ENCODE measurements at regions not wholly inside any gene's neighbourhood (a gene's known extent, or its start where the extent isn't known, plus 50 kb on each side); places are given as distances from the start of the nearest gene placed in this dataset.
A peak's percentile ranks its signal among the peaks of the same experiment; 100 is the strongest.
"Not testable (repeated sequence)": the region's sequence is repeated elsewhere in the genome, so short reads cannot be mapped to it uniquely, and the experiment has no call there.

DNA sequence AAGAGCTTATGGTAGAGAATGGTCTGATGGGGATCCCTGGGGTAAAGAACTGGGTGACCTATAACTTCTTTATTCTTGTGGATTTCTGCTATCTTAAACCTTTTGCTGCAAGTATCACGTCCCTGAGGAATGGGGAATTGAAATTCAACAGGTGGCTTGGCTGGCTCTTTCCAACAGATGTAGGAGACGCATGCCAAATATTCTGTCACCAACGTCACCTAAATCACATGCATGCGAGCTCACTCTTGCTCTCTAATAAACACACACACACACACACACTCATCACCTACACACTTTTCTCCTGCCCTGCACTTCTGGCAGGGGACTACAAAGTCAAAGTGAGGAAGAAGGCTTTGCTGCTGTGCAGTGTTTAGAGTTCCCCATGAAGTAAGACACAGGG, 145.8 kb upstream of the NECTIN3 start:
- DNase-seq (ENCODE audit: low read depth in 2 of 2) = no peak

DNA sequence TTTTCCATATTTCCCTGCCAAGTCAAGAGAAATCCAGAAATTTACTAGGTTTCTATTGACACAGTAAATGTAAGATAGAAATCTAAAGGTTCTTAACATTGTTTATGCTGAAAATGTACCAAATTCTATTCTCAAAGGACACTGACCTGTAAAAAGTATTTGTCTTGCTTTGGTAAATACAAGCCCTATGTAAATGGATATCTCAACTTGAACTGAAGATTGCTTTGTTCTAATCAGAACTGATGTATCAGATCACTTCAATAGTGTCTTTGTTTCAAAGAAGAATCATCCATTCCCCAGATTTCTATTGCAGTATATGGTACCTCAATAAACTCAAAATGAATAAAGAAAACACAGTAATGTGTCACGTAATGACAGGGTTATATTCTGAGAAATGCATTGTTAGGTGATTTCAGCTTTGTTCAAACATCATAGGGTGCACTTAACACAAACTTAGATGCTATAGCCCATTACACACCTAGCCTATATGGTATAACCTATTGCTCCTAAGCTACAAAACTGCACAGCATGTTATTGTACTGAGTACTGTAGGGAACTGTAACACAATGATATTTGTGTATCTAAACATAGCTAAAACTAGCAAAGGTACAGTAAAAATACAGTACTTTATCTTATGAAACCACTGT, 143.5 kb upstream of the NECTIN3 start:
- no peak for DNase-seq (ENCODE audit: low read depth in 2 of 2)

DNA sequence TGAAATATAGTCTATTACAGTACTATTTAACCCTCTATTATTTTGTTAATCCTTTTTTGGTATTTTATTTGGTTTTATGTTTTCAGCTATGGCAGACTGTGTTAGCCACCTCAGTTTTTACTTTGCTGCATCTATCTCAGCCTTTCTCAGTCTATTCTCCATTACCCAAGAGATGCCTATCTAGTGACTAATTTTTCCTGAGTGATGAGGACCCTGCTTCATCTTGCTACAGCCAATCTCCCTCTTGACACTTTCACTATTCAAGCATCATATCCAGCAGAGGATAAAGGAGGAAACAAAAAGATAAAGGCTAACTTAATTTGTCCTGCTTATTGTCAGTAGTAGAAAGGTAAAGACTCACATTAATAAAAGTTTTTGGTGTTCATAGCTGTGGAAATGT, 141.8 kb upstream of the NECTIN3 start:
- no peak for DNase-seq (ENCODE audit: low read depth in 2 of 2)

DNA sequence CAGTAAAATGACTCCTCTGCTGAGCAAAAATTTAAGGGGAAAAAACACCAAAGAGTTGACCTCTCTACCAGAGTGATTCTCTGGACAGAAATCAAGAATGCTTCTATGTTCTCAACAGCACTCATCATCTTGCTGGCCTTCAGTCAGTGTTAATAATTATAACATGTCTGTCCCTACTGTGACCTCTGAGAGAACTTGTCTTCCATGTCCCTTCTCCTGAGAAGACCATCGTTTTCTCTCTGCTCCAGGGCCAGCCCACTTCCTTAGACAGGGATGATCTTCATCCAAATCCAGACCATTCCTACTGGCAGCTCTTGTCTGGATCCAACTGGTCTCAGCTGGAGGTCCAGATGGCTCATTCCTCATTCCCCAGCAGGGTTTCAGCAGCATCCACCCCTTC, 139.0 kb upstream of the NECTIN3 start:
- DNase-seq (ENCODE audit: low read depth in 2 of 2) = no peak

DNA sequence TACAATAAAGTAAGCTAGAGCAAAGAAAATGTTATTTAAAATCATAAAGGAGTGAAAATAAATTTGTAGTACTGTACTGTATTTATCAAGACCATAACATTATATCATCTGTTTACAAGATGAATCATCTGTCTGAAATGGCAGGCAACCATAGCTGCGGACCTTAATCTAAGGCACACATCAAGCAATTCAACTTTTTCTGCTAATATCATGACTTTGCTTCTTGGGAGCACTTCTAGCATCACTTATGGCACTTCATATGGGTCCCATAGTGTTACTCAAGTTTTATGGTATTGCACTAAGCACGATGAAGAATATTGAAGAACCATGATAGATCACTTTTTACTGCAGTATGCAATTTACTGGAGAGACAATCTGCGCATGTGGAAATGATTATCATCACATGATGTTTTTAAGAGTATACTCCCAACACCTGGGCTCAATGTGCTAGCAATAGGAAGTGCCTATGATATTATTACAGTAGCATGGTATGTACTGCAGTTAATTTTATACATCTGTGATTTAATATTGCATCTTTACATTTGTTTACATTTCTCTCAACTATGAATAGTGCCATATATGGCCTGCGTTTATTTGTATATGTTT, 137.7 kb upstream of the NECTIN3 start:
- no peak for DNase-seq (ENCODE audit: low read depth in 2 of 2)

DNA sequence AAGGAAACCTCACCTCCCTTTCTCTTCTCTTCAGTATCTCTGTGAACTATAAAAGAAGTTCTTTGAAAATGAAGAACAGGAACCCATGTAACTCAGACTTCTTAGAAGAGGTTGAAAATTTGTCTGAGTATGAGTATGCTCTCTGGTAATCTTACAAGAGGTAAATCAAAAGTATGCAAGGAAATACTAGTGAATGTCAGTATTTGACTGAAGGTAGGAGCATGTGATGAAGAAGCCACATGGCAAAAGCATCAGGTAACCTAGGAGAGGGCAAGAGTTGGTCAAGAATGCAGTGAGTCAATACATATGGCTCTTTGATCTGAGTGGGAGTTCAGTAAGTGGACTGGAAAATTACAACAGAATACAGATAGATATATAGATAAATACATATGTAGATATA, 133.0 kb upstream of the NECTIN3 start:
- no peak for DNase-seq (ENCODE audit: low read depth in 2 of 2)

DNA sequence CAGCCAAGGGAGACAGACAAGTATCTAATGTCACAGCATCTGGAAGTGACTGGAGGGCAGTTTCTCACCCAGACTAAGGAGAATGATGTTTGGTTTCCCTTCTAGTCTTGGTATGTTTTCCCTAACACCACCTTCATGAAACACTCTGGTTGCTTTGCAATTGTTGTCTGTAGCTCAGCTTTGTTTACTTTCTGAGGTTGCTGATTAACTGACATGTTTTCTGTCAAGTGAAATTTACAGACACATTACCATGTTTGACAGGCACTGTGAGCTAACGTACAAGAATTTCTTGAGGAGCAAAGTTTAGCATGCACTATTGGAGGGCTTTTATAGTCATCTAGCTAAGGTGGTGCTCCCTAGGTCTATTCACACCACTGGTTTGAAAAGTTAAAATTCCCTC, 131.6 kb upstream of the NECTIN3 start:
- DNase-seq (ENCODE audit: low read depth in 2 of 2) = no peak

DNA sequence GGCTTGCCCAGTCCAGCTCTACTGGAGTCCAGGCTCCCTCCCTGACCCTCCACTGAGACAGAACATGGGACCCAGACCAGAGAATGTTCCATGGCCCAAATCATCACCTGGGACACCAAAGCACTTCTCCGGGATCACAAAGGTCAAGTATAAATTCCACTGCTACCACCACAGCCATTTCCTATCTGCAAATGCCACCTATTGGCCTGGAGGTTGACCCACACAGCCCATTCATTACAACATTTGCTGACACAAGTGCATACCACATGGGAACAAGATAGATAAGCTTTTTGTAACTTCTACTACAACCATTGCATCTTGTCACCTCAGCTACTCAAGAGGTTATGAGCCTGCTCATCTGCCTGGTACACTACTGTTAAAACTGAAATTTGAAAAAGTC, 126.8 kb upstream of the NECTIN3 start:
- no peak for DNase-seq (ENCODE audit: low read depth in 2 of 2)

DNA sequence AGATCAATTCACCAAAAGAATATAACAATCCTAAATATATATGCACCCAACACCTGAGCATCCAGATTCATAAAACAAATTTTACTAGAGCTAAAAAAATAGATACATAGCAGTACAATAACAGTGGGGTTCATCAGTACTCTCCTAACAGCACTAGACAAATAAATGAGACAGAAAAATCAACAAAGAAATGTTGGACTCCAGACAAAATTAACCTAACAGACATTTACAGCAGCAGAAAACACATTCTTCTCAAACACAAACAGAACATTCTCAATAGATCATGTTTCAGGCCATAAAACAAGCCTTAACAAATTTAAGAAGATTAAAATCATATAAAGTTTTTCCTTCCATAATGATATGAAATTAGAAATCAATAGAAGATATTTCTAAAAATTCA, 124.8 kb upstream of the NECTIN3 start:
- DNase-seq (ENCODE audit: low read depth in 2 of 2) = no peak

DNA sequence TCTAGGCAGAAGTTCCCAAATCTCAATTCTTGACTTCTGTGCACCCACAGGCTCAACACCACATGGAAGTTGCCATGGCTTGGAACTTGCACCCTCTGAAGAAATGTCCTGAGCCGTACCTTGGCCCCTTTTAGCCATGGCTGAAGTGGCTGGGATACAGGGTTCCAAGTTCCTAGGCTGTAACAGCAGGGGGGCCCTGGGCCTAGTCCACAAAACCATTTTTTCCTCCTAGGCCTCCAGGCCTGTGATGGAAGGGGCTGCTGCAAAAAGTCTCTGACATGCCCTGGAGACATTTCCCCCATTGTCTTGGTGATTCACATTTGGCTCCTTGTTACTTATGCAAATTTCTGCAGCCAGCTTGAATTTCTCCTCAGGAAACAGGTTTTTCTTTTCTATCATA, 122.4 kb upstream of the NECTIN3 start:
- DNase-seq (ENCODE audit: low read depth in 2 of 2) = not testable (repeated sequence)

DNA sequence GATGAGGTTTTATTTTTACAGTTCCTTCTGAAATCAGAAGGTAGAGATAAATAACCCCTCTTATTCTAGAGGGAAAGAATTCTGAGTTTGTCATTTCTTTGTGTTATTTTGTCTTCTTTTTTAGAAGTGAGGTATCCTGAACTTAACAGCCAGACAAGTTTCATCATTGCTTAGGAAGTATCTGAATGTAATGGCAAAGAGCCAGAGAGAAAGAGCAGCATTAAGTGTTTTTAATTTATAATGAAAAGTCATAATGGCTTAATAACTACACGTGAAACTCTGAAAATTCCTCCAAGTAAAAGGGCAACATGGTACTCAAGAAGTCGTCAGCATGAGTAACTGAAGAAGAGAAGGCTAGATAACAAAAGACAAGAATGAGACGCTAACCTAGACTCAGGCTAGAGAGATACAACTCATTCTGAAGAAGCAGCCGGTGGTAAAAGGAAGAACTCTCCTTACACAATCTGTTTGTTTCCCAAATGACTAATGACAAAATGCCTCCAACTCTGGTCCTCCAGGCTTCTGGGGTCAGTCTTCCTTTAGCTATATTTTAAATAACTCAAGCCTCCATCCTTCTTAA, 116.2 kb upstream of the NECTIN3 start:
- peak in 1 of 2 donors; percentile 2 for DNase-seq (ENCODE audit: low read depth in 2 of 2)

DNA sequence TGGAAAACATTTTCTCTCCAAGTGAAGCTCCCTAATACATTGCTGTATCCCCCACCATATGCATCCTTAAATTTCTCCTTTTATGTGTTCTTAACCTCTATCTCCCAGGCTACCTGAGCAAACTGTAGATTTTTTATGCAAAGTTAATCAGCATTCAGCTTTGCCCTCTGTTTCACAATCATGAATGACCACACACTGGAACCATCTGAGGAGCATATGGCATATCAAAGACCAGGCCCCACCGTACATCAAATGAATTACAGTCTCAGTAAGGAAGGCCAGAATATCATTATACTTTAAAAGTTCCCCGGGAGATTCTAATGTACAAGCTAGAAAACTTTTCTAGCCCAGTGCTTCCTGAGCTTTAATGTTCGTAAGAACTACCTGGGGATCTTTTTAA, 115.5 kb upstream of the NECTIN3 start:
- DNase-seq (ENCODE audit: low read depth in 2 of 2) = no peak

DNA sequence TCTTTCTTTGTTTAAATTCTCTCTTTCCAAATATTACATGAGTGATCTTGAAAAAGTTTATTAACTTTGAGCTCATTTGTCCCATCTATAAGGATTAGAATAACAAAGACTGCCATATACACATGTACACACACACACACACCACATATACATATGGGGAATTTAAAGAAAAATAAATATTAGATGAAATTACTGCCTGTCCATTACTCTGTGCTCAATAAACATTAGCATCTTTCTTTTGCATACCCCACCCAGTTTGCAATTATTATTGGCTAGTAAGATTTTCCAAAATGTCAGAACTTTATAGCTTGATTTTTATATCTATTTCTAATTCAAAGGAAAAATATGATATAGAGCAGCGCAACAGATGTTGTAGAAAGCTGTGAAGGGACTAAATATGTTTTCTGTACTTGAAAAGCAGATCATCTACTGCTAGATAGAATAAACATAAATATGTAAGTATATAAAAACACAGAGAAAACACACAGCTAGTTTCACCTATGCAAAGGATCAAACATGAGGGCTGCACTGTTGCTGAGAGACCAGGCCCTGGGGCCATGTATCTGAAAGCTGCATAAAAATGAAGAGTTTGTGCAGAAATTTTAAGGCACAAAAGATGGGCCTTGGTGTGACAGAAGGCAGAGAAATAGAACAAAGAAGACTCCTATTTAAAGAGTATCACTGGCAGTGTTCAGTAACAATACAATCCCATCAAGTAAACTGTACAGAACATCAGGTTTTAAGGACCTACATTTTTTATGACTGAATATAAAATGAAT, 114.2 kb upstream of the NECTIN3 start:
- no peak for DNase-seq (ENCODE audit: low read depth in 2 of 2)

DNA sequence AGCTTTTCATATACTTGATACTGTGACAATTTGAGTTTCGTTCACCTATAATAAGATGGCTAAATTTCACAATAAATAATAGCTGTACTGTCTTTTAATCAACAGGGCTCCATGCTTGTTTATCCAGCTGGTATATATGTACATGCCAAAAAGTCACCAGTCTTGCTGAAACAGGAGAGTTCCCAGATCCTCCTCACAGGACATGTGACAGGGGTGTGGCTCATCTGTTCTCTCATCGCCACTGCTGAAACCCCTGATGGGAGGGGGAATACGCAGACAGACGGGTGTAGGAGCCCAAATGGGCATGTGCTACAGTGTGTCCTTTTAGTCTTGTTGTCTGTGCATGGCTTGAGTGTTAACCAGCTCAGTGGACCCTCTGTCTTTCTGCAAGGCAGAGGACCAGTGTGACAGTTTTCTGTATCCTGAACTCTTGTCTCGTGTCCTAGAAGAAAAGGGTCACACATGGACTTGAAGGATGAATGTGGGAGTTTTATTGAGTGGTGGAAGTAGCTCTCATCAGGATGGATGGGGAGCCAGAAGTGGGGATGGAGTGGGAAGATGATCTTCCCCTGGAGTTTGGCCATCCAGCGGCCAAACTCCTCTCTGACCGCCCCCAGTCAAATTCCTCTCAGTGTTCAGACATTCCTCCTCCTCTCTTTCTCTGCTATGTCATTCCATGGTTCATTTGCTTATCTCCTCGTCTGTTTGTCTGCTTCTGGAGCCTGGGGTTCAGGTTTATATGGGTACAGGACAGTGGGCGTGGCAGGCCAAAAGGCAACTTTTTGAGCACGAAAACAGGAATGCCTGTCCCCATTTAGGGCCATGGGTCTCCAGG, 113.1 kb upstream of the NECTIN3 start:
- DNase-seq (ENCODE audit: low read depth in 2 of 2) = no peak

DNA sequence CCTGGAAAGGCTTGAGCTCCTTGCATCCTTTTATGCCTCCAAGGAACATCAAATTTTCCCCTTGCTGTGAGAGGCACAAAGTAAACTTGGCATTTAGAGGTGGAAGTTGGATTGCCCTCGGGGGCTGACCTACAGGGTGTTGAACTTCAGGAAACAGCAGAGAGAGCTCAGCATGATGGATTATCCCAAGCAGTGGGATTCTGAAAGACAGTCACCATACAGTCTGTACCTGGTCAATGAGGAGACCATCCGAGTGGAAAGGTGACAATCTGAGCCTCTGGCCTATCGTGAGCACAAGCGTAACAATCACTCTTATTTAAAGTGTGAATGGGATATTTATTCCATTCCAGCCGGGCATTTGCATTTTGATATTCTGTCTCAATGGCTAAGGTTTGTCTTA, 105.6 kb upstream of the NECTIN3 start:
- DNase-seq (ENCODE audit: low read depth in 2 of 2) = no peak

DNA sequence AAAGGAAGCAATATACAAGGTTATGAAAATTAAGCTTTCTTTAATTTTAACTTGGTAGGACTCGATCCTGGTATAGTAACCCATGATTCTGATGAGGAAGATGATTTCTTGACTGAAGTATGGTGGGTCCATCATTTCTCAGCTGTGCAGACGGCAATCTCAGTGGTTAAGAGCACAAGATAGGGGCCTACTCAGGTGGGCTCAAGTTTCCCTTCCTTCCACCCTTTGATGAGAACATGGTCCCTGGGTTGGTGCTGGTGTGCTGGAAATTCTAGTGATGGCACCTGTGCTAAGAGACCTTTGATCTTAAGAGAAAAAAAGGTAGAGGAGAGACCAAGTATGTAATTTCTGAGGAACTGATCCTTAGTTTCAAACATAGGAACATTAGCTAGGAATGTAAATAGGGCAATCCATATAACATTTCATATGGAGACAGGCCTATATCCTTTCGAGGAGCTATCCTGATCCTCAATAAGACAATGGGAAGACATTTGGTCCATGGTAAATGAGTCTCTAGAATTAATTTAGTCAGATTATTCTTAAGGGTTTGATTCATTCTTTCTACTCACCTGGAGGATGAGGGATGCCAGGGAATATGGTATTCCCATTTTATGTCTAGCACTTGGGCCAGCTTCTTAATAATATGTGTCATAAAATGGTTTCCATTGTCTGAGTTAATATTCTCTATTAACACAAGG, 104.5 kb upstream of the NECTIN3 start:
- DNase-seq (ENCODE audit: low read depth in 2 of 2) = no peak

DNA sequence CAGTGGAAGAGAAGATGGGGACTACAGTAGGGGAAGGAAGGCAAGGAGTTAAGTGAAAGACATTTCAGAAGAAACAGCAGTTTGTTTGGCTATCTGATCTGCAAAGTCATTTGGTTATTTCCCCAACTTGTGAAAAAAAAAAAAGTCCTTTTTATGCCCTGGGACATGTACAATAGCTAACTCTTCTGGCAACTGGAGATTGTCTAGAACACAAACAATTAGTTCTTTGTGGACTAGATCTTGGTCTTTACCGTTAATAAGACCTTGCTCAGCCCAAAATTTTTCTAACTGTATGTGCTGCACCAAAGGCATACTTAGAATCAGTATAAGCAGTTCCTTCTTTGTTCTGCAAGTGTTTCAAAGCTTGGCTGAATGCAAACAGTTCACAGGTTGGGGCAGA, 103.5 kb upstream of the NECTIN3 start:
- DNase-seq (ENCODE audit: low read depth in 2 of 2) = no peak

DNA sequence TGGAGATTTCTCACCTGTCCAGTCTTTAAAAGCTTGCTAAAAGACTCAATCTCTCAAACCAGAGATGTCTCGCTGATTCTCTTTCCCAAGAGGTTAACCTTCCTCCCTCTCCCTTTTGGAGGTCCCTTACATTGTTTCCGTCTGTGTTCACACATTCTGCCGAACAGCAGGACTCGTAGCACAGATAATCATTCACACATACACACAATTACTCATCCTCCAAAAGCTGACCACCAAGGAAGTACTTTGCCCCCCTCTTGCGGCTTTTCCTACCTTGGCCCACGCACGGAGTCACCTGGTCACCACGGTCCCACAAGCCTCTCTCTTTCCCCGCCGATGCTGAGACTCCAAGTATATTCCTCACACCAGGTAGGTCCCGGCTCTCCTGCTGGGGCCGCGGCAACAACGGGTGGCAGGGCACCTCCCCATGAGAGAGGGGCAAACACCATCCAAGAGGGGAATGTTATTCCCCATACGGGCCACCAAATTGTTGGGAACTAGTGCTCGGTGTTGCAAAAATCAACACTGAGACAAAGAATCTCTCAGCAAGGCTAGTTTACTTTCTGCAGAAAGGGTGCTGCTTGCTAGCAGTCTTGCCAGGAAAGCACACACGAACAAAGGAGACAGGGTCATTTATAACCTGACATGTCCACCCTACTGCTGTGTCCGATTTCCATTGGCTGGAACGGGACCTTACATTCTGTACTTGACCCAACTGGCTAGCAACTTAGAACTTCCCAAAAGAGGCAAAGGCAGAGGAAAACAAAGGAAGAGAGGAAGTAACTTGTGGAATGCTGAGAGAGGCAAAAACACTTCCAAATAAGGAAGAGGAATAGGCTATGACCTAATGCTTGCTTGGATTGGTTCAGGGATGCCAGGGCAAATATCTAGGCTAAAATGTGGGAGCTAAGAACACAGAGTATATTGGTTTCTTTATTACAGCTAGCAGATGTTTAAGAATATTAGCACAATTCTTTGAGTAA, 102.1 kb upstream of the NECTIN3 start:
- DNase-seq (ENCODE audit: low read depth in 2 of 2) = no peak

DNA sequence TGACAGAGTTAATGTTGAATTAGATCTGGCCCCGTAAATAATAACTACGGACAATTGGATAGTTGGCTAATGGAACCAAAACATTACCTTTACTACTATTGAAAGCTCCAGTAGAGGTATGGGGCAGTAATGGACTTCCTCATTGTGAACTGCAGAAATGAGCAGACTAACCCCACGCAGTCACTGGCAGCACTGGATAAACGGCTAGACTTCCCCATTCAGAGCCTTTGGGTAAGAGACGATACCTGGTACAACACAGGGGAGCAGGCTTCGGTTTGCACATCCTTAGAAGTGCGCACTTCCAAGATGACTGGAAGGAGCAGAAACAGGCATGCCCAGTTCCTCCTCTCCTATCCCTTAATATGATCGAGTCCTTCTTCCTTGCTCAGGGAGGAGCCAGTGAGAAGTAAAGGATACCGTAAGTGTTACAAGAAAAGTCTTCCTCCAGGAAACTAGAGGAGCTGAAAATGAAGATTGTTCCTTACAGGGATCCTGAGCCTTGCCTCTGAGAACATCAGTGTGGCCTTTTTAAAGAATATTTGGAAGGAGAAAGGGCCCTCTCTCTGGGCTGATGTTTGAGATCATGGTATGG, 100.5 kb upstream of the NECTIN3 start:
- DNase-seq (ENCODE audit: low read depth in 2 of 2) = no peak

All from lung microvascular endothelial cell (primary cell).